ENCODE measurements at regions not wholly inside any gene's neighbourhood (a gene's known extent, or its start where the extent isn't known, plus 50 kb on each side); places are given as distances from the start of the nearest gene placed in this dataset.
"Not testable (repeated sequence)": the region's sequence is repeated elsewhere in the genome, so short reads cannot be mapped to it uniquely, and the experiment has no call there.

DNA sequence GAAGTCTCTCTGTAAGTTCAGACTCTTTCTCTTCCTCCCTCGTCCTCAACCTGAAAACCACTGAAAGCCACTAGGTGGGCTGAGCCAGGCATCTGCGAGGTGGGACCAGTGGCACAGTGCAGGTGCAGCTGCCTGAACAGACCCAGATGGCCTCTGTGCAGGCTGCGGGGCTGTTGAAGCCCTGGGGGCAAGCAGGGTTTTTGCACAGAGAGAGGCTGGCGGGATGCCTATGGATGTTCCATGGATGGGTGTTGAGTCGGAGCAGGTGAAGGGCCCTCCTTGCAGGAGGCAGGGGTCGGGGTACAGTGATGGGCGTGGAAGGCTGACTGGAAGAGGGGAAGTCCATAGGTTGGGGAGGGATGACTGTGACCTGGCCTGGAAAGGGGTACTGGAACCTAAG, 350.2 kb upstream of the FAT1 start:
- DNase-seq: no peak

GRCh38 chr4:187075514-187075913, 351.9 kb upstream of the FAT1 start:
- no peak for DNase-seq

- DNase-seq: no peak
These were observed 354.2 kb upstream of the FAT1 start for GRCh38 chr4:187077744-187078401.

DNA sequence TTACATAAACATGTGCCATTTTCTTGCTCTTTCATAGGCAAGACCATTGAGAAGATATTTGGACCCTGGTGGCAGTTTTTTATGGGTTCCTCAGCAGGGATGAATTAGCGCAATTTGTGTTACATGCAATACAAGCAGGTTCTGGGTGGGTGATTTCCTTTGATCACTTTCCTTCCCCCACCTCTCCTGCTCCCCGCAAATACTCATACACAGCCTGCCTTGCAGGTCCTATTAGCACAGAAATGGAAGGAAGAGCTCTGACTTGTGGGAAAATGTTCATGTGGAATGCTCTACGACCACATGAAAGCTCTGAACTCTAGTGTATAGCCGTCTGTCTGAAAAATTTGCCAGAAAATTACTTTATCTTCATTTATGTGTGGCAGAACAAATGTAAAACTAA, 361.0 kb upstream of the FAT1 start:
- no peak for DNase-seq

- no peak for DNase-seq
These were observed 361.7 kb upstream of the FAT1 start for GRCh38 chr4:187085339-187085738.

DNA sequence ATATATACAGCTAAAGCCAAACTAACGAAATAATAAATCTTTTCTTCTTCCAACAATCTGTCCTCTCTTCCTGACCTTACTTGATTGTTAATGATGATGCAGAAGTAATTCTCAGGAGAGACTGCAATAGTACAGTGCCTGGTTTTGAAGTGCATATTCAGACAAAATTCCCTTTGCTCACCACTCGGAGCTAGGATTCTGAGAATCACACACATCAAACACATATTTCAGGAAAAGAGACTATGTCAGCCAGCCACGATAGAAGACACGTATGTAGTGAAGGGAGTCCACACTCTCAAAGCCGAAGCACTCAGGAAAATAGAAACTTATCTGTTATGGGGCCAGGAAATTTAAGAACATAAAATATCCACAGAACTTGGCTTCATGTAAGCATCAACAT, 362.5 kb upstream of the FAT1 start:
- no peak for DNase-seq

DNA sequence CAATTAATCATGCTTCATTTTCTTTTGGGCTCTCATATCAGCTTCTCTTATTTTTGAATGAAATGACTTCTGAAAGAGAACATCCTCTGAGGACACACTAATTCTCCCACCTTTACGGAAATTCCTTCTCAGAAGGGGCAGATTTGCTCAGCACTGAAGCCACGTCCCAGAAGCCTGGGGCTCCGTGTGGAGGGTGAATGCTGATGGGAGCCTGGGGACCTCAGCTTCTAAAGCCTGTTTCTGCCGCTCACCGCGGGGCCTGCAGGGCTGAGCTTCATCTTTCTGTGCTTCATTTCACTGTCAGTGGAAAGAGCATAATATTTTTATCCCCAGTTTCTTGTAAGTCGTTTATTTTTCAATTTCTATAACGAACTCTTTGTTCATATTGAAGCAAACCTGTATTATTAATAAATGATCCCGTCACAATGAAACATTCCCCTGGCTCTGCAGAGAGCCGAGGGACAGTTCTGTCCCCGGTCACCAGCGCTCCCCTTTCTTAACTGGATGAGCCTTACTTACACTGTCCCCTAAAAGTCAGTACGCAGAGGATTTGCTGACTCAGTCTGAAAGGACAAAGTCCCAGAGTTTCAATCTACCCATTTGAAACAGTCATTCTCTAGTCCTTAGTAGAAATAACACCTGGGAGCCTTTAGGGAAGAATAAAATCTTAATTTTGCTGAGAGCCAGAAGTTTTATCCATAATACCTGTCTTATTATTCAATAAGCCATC, 364.6 kb upstream of the FAT1 start:
- no peak for DNase-seq

GRCh38 chr4:187090401-187090800, 366.7 kb upstream of the FAT1 start:
- no peak for DNase-seq

- not testable (repeated sequence) for DNase-seq
These were observed 367.2 kb upstream of the FAT1 start for GRCh38 chr4:187090832-187091231.

GRCh38 chr4:187094144-187094543, 370.5 kb upstream of the FAT1 start:
- no peak for DNase-seq

GRCh38 chr4:187098429-187098828, 374.8 kb upstream of the FAT1 start:
- no peak for DNase-seq

DNA sequence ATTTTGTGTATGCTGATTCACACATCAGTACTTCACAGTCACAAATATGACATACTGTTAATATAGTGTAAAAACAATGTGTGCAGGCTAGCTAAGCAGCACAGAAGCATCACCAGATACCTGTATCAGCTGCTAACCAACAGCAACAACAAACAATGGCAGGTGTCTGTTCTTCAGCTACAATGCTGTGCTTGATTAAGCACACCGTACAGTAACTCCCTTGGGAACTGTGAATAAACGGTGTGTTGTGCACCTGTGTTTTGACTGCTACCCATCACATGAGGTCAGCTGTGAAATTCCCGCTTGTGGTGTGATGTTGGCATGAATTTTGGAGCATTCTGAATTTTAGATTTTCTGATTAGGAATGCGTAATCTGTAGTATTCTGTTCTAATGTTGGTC, 379.7 kb upstream of the FAT1 start:
- no peak for DNase-seq

GRCh38 chr4:187108845-187109244, 385.2 kb upstream of the FAT1 start:
- no peak for DNase-seq

DNA sequence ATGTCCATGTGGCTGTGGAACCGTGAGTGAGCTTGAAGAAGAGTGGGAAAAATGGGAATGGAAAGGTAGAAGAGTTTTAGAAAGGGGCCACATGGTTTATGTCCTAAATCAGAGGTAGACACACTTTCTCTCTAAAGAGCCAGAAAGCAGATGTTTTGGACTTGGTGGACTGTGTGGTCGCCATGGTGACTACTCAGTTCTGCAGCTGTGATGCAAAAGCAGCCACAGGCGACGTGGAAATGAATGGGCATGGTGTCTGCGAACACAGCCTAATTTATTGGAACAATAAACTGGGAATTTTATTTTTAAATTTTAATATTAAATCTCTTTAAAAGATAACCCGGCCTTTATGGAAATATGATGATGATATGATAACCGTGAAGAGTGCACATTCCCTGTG, 386.0 kb upstream of the FAT1 start:
- no peak for DNase-seq

- no peak for DNase-seq
These were observed 394.5 kb upstream of the FAT1 start for GRCh38 chr4:187118166-187118565.

- no peak for DNase-seq
These were observed 395.0 kb upstream of the FAT1 start for GRCh38 chr4:187118602-187119120.

DNA sequence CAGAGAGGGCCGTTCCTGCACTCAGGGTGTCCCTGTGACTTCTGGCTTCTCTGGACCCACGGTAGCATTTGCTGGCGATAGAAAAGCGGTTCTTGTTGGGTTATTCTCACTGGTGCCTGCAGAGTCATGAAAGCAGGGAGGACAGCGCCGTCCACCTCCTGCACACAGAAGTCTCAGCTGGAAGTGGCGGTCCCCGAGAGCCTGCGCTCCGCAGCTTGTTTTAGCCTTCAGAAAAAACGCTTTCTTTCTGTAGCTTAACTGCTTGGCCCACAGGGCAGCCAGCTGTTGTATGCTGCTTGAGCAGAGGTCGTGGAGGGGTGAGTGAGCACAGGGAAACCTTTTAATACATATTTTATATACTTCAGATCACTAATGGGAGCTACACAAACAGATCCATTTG, 400.7 kb upstream of the FAT1 start:
- DNase-seq: peak; percentile 79

- no peak for DNase-seq
These were observed 401.4 kb upstream of the FAT1 start for GRCh38 chr4:187125062-187125461.

GRCh38 chr4:187127456-187127855, 403.8 kb upstream of the FAT1 start:
- DNase-seq: no peak

DNA sequence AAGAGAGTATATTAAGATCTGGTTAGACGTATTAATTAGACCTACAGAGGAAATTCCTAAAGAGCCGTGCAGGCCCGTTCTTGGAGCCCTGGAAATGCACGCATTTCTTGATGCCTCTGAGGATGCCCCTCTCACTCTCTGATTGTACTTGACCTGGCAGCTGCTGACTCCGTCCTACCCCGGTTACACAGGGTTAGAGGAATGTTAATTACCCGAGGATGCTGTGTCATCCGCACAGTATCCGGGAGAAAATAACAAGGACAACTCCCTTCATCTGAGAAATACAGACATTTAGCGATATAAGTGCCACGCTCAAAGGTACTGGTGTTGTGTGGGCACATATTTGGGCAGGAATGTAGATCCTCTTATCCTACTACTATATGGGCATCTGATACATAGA, 404.6 kb upstream of the FAT1 start:
- no peak for DNase-seq

DNA sequence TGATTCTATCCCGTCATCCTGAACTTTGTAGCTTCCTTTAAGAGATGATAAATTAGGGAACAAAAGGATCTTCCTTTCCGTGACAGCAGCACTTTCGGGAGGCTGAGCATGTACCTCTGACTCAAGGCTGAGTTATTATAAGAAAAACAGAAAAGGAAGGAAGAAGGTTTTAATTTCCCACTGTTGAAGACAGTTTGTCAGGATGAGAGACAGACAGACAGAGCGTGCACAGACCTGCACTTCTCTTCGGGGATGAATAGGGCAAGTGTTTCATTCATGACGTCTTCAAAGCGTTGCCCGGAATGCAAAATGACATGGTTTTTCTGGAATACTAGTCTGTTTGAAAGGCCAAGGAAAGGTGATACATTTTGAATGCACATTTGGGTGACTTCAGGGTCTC, 405.3 kb upstream of the FAT1 start:
- no peak for DNase-seq

GRCh38 chr4:187131826-187132225, 408.2 kb upstream of the FAT1 start:
- not testable (repeated sequence) for DNase-seq

DNA sequence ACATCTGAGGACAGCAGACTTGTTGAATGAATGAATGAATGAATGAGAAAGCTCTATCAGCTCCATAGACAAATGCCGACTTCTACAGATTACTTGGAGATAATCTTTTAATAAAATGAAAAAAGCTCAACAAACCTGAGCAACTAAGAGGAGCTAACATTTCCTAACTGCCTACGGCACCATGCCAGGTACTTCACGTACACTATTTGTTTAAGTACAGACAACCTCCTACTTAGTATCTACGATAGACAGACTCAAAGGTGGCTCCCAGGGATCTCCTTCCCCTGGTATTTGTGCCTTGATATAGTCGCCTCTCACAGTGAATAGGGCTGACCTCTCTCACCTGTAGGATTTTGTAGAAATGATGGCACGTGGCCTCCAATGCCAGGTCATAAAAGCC, 412.2 kb upstream of the FAT1 start:
- DNase-seq: no peak

- DNase-seq: no peak
These were observed 415.5 kb upstream of the FAT1 start for GRCh38 chr4:187139141-187139540.

- DNase-seq: no peak
These were observed 417.4 kb upstream of the FAT1 start for GRCh38 chr4:187141101-187141500.

Measured in right hindlimb (tissue), 1 donor.